CD4-positive, alpha-beta memory T cell (primary cell): ENCODE measurements at regions not wholly inside any gene's neighbourhood (a gene's known extent, or its start where the extent isn't known, plus 50 kb on each side); places are given as distances from the start of the nearest gene placed in this dataset.
"Not testable (repeated sequence)": the region's sequence is repeated elsewhere in the genome, so short reads cannot be mapped to it uniquely, and the experiment has no call there.

ENCODE experiments used
- CTCF ChIA-PET: fragments of 350-600 bp; sonication (Branson Sonifier 250); formaldehyde crosslinking; loops from one replicate; lab custom pipeline; 2021; ENCODE audit warnings: inconsistent platforms; ENCODE audit not compliant: partially characterized antibody; lab: Charles Lee
- POLR2A ChIA-PET: fragments of 350-600 bp; sonication (Branson Sonifier 250); formaldehyde crosslinking; loops from one replicate; lab custom pipeline; 2021; ENCODE audit not compliant: partially characterized antibody; lab: Charles Lee
- DNase-seq, 5 donors: peaks; one replicate each; pipeline versions ENCODE4 v3.0.0 to v3.0.0-alpha.2; 2020 to 2022; ENCODE audit warnings: mixed read lengths in 1 of 5
- H3K27ac ChIP-seq: one replicate; pipeline ENCODE4 v1.7.0; 2013; ENCODE audit warnings: low read depth, low read length
- H3K27me3 ChIP-seq: 2 replicates; pipeline ENCODE4 v1.7.0; 2013; ENCODE audit warnings: mild to moderate bottlenecking, low read length, moderate library complexity; ENCODE audit not compliant: insufficient read depth
- H3K36me3 ChIP-seq: 2 replicates; pipeline ENCODE4 v1.7.0; 2013; ENCODE audit warnings: mild to moderate bottlenecking, low read length, moderate library complexity; ENCODE audit not compliant: insufficient read depth
- H3K4me1 ChIP-seq: 2 replicates; pipeline ENCODE4 v1.7.0; 2013; ENCODE audit warnings: mild to moderate bottlenecking, low read length, moderate library complexity; ENCODE audit not compliant: insufficient read depth
- H3K4me3 ChIP-seq, 2 donors: one replicate each; pipeline ENCODE4 v1.7.0; 2013; ENCODE audit warnings: low read length in 2 of 2, mild to moderate bottlenecking in 1 of 2
- H3K9me3 ChIP-seq, 2 donors: one replicate each; pipeline ENCODE4 v1.7.0; 2013; ENCODE audit warnings: low read length in 2 of 2, control low read depth in 1 of 2; ENCODE audit not compliant: control insufficient read depth in 1 of 2
- H3K27ac Mint-ChIP-seq, 7 donors: one replicate each; pipeline ENCODE4 v1.8.0; 2020 to 2021; ENCODE audit warnings: mixed read lengths in 7 of 7, mild to moderate bottlenecking in 6 of 7, inconsistent platforms in 3 of 7, moderate library complexity in 3 of 7
- H3K27me3 Mint-ChIP-seq, 2 donors: one replicate each; pipeline ENCODE4 v1.8.0; 2020 to 2021; ENCODE audit warnings: mixed read lengths in 2 of 2
- H3K36me3 Mint-ChIP-seq, 2 donors: one replicate each; pipeline ENCODE4 v1.8.0; 2020 to 2021; ENCODE audit warnings: mixed read lengths in 2 of 2, inconsistent platforms in 1 of 2, mild to moderate bottlenecking in 1 of 2
- H3K4me1 Mint-ChIP-seq, 4 donors: one replicate each; pipeline ENCODE4 v1.8.0; 2020 to 2021; ENCODE audit warnings: mixed read lengths in 4 of 4, mild to moderate bottlenecking in 1 of 4
- H3K4me3 Mint-ChIP-seq, 8 donors: one replicate each; pipeline ENCODE4 v1.8.0; 2020 to 2021; ENCODE audit warnings: mixed read lengths in 8 of 8, mild to moderate bottlenecking in 7 of 8, moderate library complexity in 6 of 8, inconsistent platforms in 3 of 8
- H3K9me3 Mint-ChIP-seq, 8 donors: one replicate each; pipeline ENCODE4 v1.8.0; 2020 to 2021; ENCODE audit warnings: mixed read lengths in 8 of 8, mild to moderate bottlenecking in 5 of 8, inconsistent platforms in 3 of 8, moderate library complexity in 1 of 8
- intact Hi-C: fragments of 100-400 bp; cut with micrococcal nuclease; formaldehyde crosslinking; loops from one replicate; pipeline ENCODE4 v1.15.1; 2023

DNA sequence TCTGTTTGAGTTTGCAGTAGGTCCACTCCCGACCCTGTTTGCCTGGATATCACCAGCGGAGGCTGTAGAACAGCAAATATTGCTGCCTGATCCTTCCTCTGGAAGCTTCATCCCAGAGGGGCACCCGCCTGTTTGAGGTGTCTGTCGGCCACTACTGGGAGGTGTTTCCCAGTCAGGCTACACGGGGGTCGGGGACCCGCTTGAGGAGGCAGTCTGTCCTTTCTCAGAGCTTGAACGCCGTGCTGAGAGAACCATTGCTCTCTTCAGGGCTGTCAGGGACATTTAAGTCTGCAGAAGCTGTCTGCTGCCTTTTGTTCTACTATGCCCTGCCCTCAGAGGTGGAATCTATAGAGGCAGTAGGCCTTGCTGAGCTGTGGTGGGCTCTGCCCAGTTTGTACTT, 422.3 kb downstream of the CCDC85A start:
- H3K36me3 Mint-ChIP-seq, H3K9me3 ChIP-seq, intact Hi-C loops, H3K27ac Mint-ChIP-seq, H3K27me3 ChIP-seq, H3K4me3 Mint-ChIP-seq, DNase-seq, H3K27ac ChIP-seq, CTCF ChIA-PET, H3K4me1 ChIP-seq, H3K4me3 ChIP-seq, H3K27me3 Mint-ChIP-seq, POLR2A ChIA-PET, H3K36me3 ChIP-seq, H3K4me1 Mint-ChIP-seq: not testable (repeated sequence)
- H3K9me3 Mint-ChIP-seq, result peaks cover 0 to 26% (median 9%) of the 10 kb centered on the region in 8 donors

DNA sequence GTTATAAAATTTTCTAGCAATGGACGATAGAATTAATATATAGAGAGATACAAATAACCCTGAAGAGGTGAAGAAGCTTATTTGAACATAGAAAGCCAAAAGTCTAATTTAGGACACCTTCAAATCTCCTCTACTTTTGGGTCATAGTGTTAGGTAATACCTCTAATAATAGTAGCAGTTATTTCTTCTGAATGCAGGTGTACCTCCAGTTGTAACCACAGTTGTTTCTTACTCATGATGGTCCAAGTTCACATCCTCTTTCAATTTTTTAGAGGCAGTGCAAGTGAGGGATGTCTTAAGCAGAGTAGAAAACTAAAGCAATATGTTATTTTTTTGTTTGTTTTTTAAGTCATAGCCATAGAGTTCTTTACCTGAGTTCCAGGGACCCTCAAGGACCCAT, 429.5 kb downstream of the CCDC85A start:
- Histone ChIP-seq H3K4me3 (no peak overlapping the region), H3K27me3 (no peaks in the 10 kb centered on the region), H3K9me3 (no peaks in the 10 kb centered on the region), H3K36me3 (no peaks in the 10 kb centered on the region), H3K4me1 (no peaks in the 10 kb centered on the region), H3K27ac (no peak overlapping the region)
- Mint-ChIP-seq H3K27me3 (no peaks in the 10 kb centered on the region), H3K36me3 (no peaks in the 10 kb centered on the region), H3K4me1 (no peaks in the 10 kb centered on the region), H3K4me3 (no peak overlapping the region), H3K27ac (no peak overlapping the region), H3K9me3 (peaks cover 0 to 19% (median 5%) of the 10 kb centered on the region in 8 donors)
- no peak for DNase-seq
- intact Hi-C loops, result no loop called here
- POLR2A ChIA-PET, result no interaction called here
- CTCF ChIA-PET, result no interaction called here

DNA sequence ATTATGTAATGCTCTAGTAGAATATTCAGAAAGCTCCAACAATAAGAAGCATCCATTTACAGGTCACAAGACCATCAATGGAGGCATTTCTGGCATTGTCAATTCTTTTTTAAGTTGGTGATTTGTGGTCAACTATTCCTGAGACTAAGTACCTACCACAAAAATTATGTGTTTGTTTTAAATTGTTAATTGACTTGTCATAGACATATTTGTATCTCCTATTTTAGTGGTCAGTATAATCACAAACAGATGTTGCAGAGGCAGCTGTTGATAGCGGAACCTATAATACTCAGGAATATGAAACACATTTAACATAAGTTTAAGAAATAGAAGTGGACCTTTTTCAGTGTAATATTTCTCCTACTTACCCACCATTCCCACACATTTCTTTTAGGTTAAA, 430.1 kb downstream of the CCDC85A start:
- Histone ChIP-seq H3K36me3 (no peaks in the 10 kb centered on the region), H3K27me3 (no peaks in the 10 kb centered on the region), H3K27ac (no peak overlapping the region), H3K9me3 (no peaks in the 10 kb centered on the region), H3K4me3 (no peak overlapping the region), H3K4me1 (no peaks in the 10 kb centered on the region)
- no peak for DNase-seq
- Mint-ChIP-seq H3K4me3 (no peak overlapping the region), H3K27me3 (no peaks in the 10 kb centered on the region), H3K27ac (no peak overlapping the region), H3K36me3 (no peaks in the 10 kb centered on the region), H3K9me3 (peaks cover 0 to 19% (median 8%) of the 10 kb centered on the region in 8 donors), H3K4me1 (no peaks in the 10 kb centered on the region)
- CTCF ChIA-PET, result no interaction called here
- intact Hi-C loops, result no loop called here
- POLR2A ChIA-PET, result no interaction called here

DNA sequence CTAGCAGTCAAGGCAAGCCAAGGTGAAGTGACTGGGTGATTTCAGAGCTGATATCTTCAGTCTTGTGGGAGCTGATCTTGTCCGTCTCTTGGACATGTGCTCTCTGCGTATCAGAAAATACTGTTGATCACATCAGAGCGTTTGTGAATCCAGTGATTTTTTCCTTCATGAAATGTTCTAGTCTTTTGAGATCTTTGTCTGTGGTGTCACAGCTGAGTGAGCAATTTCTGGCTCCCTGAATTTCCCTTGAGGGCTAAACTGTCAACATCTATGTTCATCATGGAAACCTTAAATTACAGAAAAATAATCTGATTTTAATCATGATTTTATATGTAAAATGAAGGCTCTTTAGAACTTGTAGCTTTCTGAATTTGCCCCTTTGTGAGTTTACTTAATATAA, 432.0 kb downstream of the CCDC85A start:
- Mint-ChIP-seq H3K36me3 (no peaks in the 10 kb centered on the region), H3K27ac (no peak overlapping the region), H3K4me1 (no peaks in the 10 kb centered on the region), H3K27me3 (no peaks in the 10 kb centered on the region), H3K4me3 (no peak overlapping the region), H3K9me3 (peaks cover 1 to 17% (median 6%) of the 10 kb centered on the region in 8 donors)
- no peaks in the 10 kb centered on the region for H3K4me1 ChIP-seq
- DNase-seq, result no peak
- POLR2A ChIA-PET, result no interaction called here
- H3K27ac ChIP-seq, result no peak overlapping the region
- no peak overlapping the region for H3K4me3 ChIP-seq
- intact Hi-C loops, result no loop called here
- no peaks in the 10 kb centered on the region for H3K36me3 ChIP-seq
- CTCF ChIA-PET, result no interaction called here
- H3K9me3 ChIP-seq, result no peaks in the 10 kb centered on the region
- no peaks in the 10 kb centered on the region for H3K27me3 ChIP-seq

DNA sequence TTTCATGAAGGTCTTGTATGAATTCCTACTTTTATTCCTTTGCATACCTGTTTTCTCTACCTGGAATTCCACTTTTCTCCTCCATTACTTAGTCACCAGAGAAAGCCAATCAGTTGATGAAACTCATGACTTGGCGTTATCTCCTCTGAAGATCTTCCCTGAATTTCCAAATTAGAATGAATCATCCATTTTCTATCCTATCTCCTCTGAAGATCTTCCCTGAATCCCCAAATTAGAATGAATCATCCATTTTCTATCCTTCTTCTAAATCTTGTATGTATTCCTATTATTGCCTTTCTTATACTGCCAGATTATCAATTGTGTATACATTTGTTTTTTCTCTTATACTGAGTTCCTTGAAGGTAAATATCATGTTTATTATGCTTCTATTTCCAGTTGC, 440.4 kb downstream of the CCDC85A start:
- no peak overlapping the region for H3K27ac Mint-ChIP-seq
- CTCF ChIA-PET, result no interaction called here
- intact Hi-C loops, result no loop called here
- no peaks in the 10 kb centered on the region for H3K27me3 ChIP-seq
- no peaks in the 10 kb centered on the region for H3K36me3 Mint-ChIP-seq
- H3K27ac ChIP-seq, result no peak overlapping the region
- H3K4me1 ChIP-seq, result no peaks in the 10 kb centered on the region
- H3K27me3 Mint-ChIP-seq, result no peaks in the 10 kb centered on the region
- DNase-seq, result no peak
- H3K9me3 Mint-ChIP-seq, result peaks cover 7 to 33% (median 15%) of the 10 kb centered on the region in 8 donors
- no peaks in the 10 kb centered on the region for H3K36me3 ChIP-seq
- H3K4me1 Mint-ChIP-seq, result no peaks in the 10 kb centered on the region
- H3K4me3 Mint-ChIP-seq, result no peak overlapping the region
- POLR2A ChIA-PET, result no interaction called here
- H3K4me3 ChIP-seq, result no peak overlapping the region
- H3K9me3 ChIP-seq, result no peaks in the 10 kb centered on the region

DNA sequence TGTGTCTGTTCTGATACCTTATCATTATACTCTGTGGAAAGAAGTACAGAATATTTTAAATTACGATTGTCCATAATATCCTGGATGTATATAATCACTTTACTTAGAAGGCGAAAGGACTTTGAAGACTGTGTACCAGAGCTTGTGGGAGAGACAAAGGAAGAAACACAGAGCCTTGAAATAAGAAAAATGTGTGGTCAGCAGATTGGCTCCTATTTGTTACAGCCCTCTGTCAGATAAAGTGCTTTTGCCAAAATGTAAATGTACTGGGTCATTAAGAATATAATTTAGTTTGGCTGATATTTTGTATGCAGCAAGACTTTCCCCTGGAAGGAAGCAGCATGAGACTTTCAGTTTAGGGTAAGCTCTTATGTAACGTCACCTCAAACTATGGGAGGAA, 443.1 kb downstream of the CCDC85A start:
- H3K36me3 ChIP-seq, result no peaks in the 10 kb centered on the region
- H3K4me1 Mint-ChIP-seq, result no peaks in the 10 kb centered on the region
- no peak for DNase-seq
- H3K4me3 ChIP-seq, result no peak overlapping the region
- peaks cover 5 to 28% (median 10%) of the 10 kb centered on the region in 8 donors for H3K9me3 Mint-ChIP-seq
- POLR2A ChIA-PET, result no interaction called here
- H3K4me3 Mint-ChIP-seq, result no peak overlapping the region
- intact Hi-C loops, result no loop called here
- no peak overlapping the region for H3K27ac Mint-ChIP-seq
- H3K27me3 ChIP-seq, result no peaks in the 10 kb centered on the region
- no peak overlapping the region for H3K27ac ChIP-seq
- H3K27me3 Mint-ChIP-seq, result no peaks in the 10 kb centered on the region
- no peaks in the 10 kb centered on the region for H3K9me3 ChIP-seq
- no peaks in the 10 kb centered on the region for H3K4me1 ChIP-seq
- CTCF ChIA-PET, result no interaction called here
- no peaks in the 10 kb centered on the region for H3K36me3 Mint-ChIP-seq

DNA sequence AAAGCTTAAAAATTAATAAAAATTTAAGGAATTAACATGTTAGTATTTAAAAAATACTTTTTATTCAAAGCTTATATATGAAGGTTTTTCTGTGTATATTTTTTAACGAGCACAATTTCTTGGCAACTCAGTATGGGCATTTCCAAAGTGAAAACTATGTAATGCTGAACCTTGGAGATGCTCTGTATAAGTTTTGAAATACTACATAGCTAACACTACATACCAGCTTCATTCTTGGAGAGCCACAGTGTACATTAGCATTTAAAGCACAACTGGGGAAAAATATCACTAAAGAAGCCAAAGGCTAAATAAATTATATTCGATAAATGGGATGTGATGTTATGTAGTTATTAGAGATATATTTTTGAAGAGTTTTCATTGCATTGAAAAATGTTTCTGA, 446.5 kb downstream of the CCDC85A start:
- no peak overlapping the region for H3K27ac Mint-ChIP-seq
- H3K4me1 Mint-ChIP-seq, result no peaks in the 10 kb centered on the region
- H3K9me3 Mint-ChIP-seq, result peaks cover 2 to 26% (median 9%) of the 10 kb centered on the region in 8 donors
- Histone ChIP-seq H3K9me3 (no peaks in the 10 kb centered on the region), H3K27ac (no peak overlapping the region), H3K36me3 (no peaks in the 10 kb centered on the region), H3K4me1 (no peaks in the 10 kb centered on the region), H3K27me3 (no peaks in the 10 kb centered on the region), H3K4me3 (no peak overlapping the region)
- POLR2A ChIA-PET, result no interaction called here
- intact Hi-C loops, result no loop called here
- no peak for DNase-seq
- CTCF ChIA-PET, result no interaction called here
- H3K36me3 Mint-ChIP-seq, result no peaks in the 10 kb centered on the region
- H3K4me3 Mint-ChIP-seq, result no peak overlapping the region
- no peaks in the 10 kb centered on the region for H3K27me3 Mint-ChIP-seq

DNA sequence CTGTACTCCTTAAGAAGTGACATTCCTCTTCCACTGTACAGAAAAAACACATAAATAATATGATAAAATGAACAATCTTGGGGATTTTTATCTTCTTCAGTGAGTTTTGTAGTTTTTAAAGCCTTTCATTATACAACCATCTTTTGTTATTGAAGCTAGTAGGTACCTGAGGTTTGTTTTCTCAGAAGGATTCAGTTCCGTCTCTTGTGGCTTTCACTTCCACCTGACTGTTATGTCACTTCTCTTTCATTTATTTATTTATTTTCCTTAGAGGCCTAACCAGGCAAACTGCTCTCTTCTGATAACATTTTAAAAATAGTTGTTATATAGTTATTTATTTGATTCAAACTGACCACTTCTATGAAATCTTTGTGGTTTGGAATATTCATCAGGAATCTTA, 464.2 kb downstream of the CCDC85A start:
- Mint-ChIP-seq H3K4me3 (no peak overlapping the region), H3K36me3 (no peaks in the 10 kb centered on the region), H3K4me1 (no peaks in the 10 kb centered on the region), H3K9me3 (peaks cover 0 to 13% (median 6%) of the 10 kb centered on the region in 8 donors), H3K27ac (no peak overlapping the region), H3K27me3 (no peaks in the 10 kb centered on the region)
- POLR2A ChIA-PET, result no interaction called here
- Histone ChIP-seq H3K27me3 (no peaks in the 10 kb centered on the region), H3K36me3 (no peaks in the 10 kb centered on the region), H3K4me3 (no peak overlapping the region), H3K9me3 (no peaks in the 10 kb centered on the region), H3K27ac (no peak overlapping the region), H3K4me1 (no peaks in the 10 kb centered on the region)
- CTCF ChIA-PET, result no interaction called here
- no peak for DNase-seq
- intact Hi-C loops, result no loop called here
